Endothelial cell of umbilical vein (primary cell): ENCODE measurements at regions not wholly inside any gene's neighbourhood (a gene's known extent, or its start where the extent isn't known, plus 50 kb on each side); places are given as distances from the start of the nearest gene placed in this dataset.

ENCODE experiments used
- BruUV-seq: library from RNA; stranded (reverse); fragments of 400-500 nt; replicated peaks from 2 replicates; lab custom pipeline; 2021; lab: Mats Ljungman, UMichigan
- CTCF ChIA-PET: fragments of 300-600, 350-600 bp; sonication (Branson Sonifier 250); formaldehyde crosslinking; loops from one replicate; lab custom pipeline; 2021; ENCODE audit warnings: antibody characterized with exemption, inconsistent platforms; lab: Charles Lee
- POLR2A ChIA-PET: fragments of 300-600, 350-600 bp; sonication (Branson Sonifier 250); formaldehyde crosslinking; loops from one replicate; lab custom pipeline; 2021; ENCODE audit warnings: antibody characterized with exemption, inconsistent platforms; lab: Charles Lee
- DNase-seq: peaks from one replicate; pipeline ENCODE4 v3.0.0-alpha.2; 2011; ENCODE audit warnings: low read depth, low spot score
- FAIRE-seq: peaks from 2 replicates; lab custom pipeline; 2011; peaks lifted over from hg19 to GRCh38; lab: Jason Lieb, UNC
- H2AFZ ChIP-seq: 2 replicates; pipeline ENCODE4 v1.6.0; 2012; ENCODE audit warnings: low read depth, low read length, control low read depth, inconsistent platforms
- H3K27ac ChIP-seq: 2 replicates; pipeline ENCODE4 v1.5.1; 2011; ENCODE audit warnings: low read depth, mild to moderate bottlenecking, control low read depth, low read length, moderate library complexity; ENCODE audit not compliant: insufficient read depth
- H3K27me3 ChIP-seq, 2 experiments: 2 replicates each; pipeline versions ENCODE4 v1.6.0 to v1.6.1; 2011; ENCODE audit warnings: low read length in 2 of 2, mixed read lengths in 1 of 2; ENCODE audit not compliant: control insufficient read depth in 2 of 2, insufficient read depth in 2 of 2
- H3K36me3 ChIP-seq, 2 experiments: 2 replicates in 1 of 2; 3 replicates in 1 of 2; pipeline ENCODE4 v1.5.1; 2011; ENCODE audit warnings: low read length in 2 of 2, mild to moderate bottlenecking in 1 of 2, moderate library complexity in 1 of 2; ENCODE audit not compliant: control insufficient read depth in 2 of 2, insufficient read depth in 2 of 2; ENCODE audit errors: extremely low read depth in 1 of 2
- H3K4me1 ChIP-seq: 3 replicates; pipeline ENCODE4 v1.5.1; 2011; ENCODE audit warnings: mild to moderate bottlenecking, low read length; ENCODE audit not compliant: control insufficient read depth, insufficient read depth; ENCODE audit errors: extremely low read depth
- H3K4me2 ChIP-seq: 2 replicates; pipeline ENCODE4 v1.6.1; 2011; ENCODE audit warnings: low read length, control low read depth, mixed read lengths; ENCODE audit not compliant: insufficient read depth
- H3K4me3 ChIP-seq, 3 experiments: fragments of 200-600 bp in 1 of 3; sonication (generic), shearing (Covaris generic) in 1 of 3; replicated peaks in 1 of 3; 2 replicates each; pipeline ENCODE4 v1.5.1; 2011 to 2016; ENCODE audit warnings: control low read depth in 3 of 3, low read length in 3 of 3, mild to moderate bottlenecking in 2 of 3, inconsistent platforms in 1 of 3, low read depth in 1 of 3, moderate library complexity in 1 of 3; ENCODE audit not compliant: insufficient read depth in 1 of 3
- H3K79me2 ChIP-seq: 2 replicates; pipeline ENCODE4 v1.6.0; 2012; ENCODE audit warnings: low read length, inconsistent platforms; ENCODE audit not compliant: control insufficient read depth, insufficient read depth
- H3K9ac ChIP-seq: replicated peaks from 2 replicates; pipeline ENCODE3; 2011; ENCODE audit warnings: low read length, control low read depth; ENCODE audit not compliant: insufficient read depth; ENCODE audit errors: extremely low read depth
- H3K9me1 ChIP-seq: replicated peaks from 3 replicates; pipeline ENCODE4 v1.6.0; 2011; ENCODE audit warnings: mild to moderate bottlenecking, low read length; ENCODE audit not compliant: control insufficient read depth, insufficient read depth; ENCODE audit errors: extremely low read depth
- H3K9me3 ChIP-seq: replicated peaks from 2 replicates; pipeline ENCODE4 v1.5.1; 2012; ENCODE audit warnings: low read length, inconsistent platforms; ENCODE audit not compliant: control insufficient read depth, insufficient read depth
- H4K20me1 ChIP-seq: replicated peaks from 2 replicates; pipeline ENCODE3; 2011; ENCODE audit warnings: mild to moderate bottlenecking, low read length; ENCODE audit not compliant: control insufficient read depth, insufficient read depth; ENCODE audit errors: extremely low read depth
- EZH2 ChIP-seq: IDR thresholded peaks from 2 replicates; pipeline ENCODE4 v1.6.1; 2012; ENCODE audit warnings: borderline replicate concordance, low read depth, mild to moderate bottlenecking, moderate library complexity, low read length, inconsistent platforms; ENCODE audit not compliant: severe bottlenecking
- FOS ChIP-seq: IDR thresholded peaks from 2 replicates; pipeline ENCODE4 v1.6.1; 2011; ENCODE audit warnings: mild to moderate bottlenecking, low read length, moderate library complexity, borderline replicate concordance; ENCODE audit not compliant: insufficient read depth
- GATA2 ChIP-seq: IDR thresholded peaks from 2 replicates; pipeline ENCODE4 v1.7.0; 2011; ENCODE audit warnings: low read depth, mild to moderate bottlenecking, moderate library complexity, mixed read lengths, low read length; ENCODE audit not compliant: insufficient read length, insufficient read depth
- JUN ChIP-seq: IDR thresholded peaks from 2 replicates; pipeline ENCODE4 v1.6.1; 2011; ENCODE audit warnings: borderline replicate concordance, low read depth; ENCODE audit not compliant: insufficient read length, insufficient read depth
- MAX ChIP-seq: IDR thresholded peaks from 2 replicates; pipeline ENCODE4 v1.6.1; 2011; ENCODE audit not compliant: insufficient read depth, insufficient read length
- MYC ChIP-seq: IDR thresholded peaks from one replicate; pipeline ENCODE4 v1.6.1; 2011; ENCODE audit warnings: mild to moderate bottlenecking, low read depth, low read length
- POLR2A ChIP-seq: IDR thresholded peaks from 2 replicates; pipeline ENCODE4 v1.6.1; 2012; ENCODE audit warnings: low read depth, mild to moderate bottlenecking, control low read depth, low read length
- POLR2AphosphoS5 ChIP-seq: IDR thresholded peaks from 2 replicates; pipeline ENCODE4 v1.6.1; 2012; ENCODE audit warnings: low read depth, mild to moderate bottlenecking, control low read depth, low read length, moderate library complexity; ENCODE audit not compliant: insufficient read depth
- dilution Hi-C: fragments of 300-500 bp; cut with MboI; formaldehyde crosslinking; loops from one replicate; pipeline ENCODE4 v1.15.0; 2019; ENCODE audit warnings: low sequenced_read_pairs; ENCODE audit not compliant: extremely low pct_ligation_motif_present
- intact Hi-C: fragments of 100-400 bp; cut with micrococcal nuclease; formaldehyde crosslinking; loops from one replicate; pipeline ENCODE4 v1.10.0; 2022
- TF ChIP-seq, protein P1 (sequence below), 2 donors: IDR thresholded peaks; 1 replicate in 1 of 2; 2 replicates in 1 of 2; pipeline ENCODE4 v1.5.1; 2011; ENCODE audit warnings: low read length in 2 of 2, mild to moderate bottlenecking in 2 of 2, moderate library complexity in 2 of 2, control low read depth in 1 of 2, inconsistent platforms in 1 of 2, low read depth in 1 of 2; ENCODE audit not compliant: insufficient read depth in 1 of 2; ENCODE audit errors: extremely low read depth in 1 of 2

- no peaks in the 10 kb centered on the region for H3K9me3 ChIP-seq
- no peak overlapping the region for H3K9ac ChIP-seq
- no TSS peak for BruUV-seq
- FAIRE-seq (no peak), DNase-seq (no peak)
- TF ChIP-seq EZH2 (no peak), POLR2A (no peak), MAX (no peak), POLR2AphosphoS5 (no peak), MYC (no peak), FOS (no peak), JUN (no peak), GATA2 (no peak)
- TF ChIP-seq, protein P1, sequence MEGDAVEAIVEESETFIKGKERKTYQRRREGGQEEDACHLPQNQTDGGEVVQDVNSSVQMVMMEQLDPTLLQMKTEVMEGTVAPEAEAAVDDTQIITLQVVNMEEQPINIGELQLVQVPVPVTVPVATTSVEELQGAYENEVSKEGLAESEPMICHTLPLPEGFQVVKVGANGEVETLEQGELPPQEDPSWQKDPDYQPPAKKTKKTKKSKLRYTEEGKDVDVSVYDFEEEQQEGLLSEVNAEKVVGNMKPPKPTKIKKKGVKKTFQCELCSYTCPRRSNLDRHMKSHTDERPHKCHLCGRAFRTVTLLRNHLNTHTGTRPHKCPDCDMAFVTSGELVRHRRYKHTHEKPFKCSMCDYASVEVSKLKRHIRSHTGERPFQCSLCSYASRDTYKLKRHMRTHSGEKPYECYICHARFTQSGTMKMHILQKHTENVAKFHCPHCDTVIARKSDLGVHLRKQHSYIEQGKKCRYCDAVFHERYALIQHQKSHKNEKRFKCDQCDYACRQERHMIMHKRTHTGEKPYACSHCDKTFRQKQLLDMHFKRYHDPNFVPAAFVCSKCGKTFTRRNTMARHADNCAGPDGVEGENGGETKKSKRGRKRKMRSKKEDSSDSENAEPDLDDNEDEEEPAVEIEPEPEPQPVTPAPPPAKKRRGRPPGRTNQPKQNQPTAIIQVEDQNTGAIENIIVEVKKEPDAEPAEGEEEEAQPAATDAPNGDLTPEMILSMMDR (IDR thresholded peaks at IDR 0.05; ENCODE audit: extremely low read depth in 1 of 2, insufficient read depth in 1 of 2, low read depth in 1 of 2, low read length in 2 of 2) = no peak
- H3K36me3 ChIP-seq = no peaks in the 10 kb centered on the region
- H3K4me1 ChIP-seq = no peaks in the 10 kb centered on the region
- no peak overlapping the region for H3K4me3 ChIP-seq
- no peaks in the 10 kb centered on the region for H3K79me2 ChIP-seq
- intact Hi-C loops (no loop called here), dilution Hi-C loops (no loop called here)
- H3K27ac ChIP-seq = no peak overlapping the region
- H3K27me3 ChIP-seq = no peaks in the 10 kb centered on the region
- H2AFZ ChIP-seq = no peak overlapping the region
- ChIA-PET POLR2A (no interaction called here), CTCF (no interaction called here)
- no peak overlapping the region for H3K4me2 ChIP-seq
- no peaks in the 10 kb centered on the region for H4K20me1 ChIP-seq
- H3K9me1 ChIP-seq = no peaks in the 10 kb centered on the region
These were observed 776.0 kb downstream of the GLUD2 start for GRCh38 chrX:121823406-121823805.
